ENCODE measurements at regions not wholly inside any gene's neighbourhood (a gene's known extent, or its start where the extent isn't known, plus 50 kb on each side); places are given as distances from the start of the nearest gene placed in this dataset.

DNA sequence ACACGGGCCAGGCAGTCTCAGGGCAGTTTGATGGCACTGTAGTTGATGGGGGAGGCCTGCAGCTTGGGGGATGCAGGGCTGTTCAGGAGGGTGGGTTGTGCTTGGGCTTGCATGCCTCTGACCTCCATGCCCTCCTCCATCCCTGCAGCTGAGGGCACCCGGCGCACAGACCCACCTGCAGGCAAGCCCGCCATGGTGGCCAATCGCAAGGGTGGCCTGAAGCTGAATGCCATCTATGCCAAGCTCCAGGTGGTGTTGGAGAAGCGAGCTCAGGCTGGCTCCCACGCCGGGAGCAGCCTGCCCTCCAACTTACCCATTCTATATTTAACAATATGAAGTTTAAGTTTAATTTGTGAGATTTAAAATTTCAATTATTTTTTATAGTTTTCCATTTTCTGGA lies 228.7 kb upstream of the DPH6 start:
- TF ChIP-seq ZNF776 (CRISPR knock-in tag; IDR thresholded peaks at IDR 0.05) (no peak), CREB1 (IDR thresholded peaks at IDR 0.05) (no peak), CREB1 (CRISPR knock-in tag; IDR thresholded peaks at IDR 0.05) (no peak), CTCF (CRISPR knock-in tag; IDR thresholded peaks at IDR 0.05) (no peak)

All from HepG2 (cell line).